Liver (tissue), 8 donors: ENCODE measurements at regions not wholly inside any gene's neighbourhood (a gene's known extent, or its start where the extent isn't known, plus 50 kb on each side); places are given as distances from the start of the nearest gene placed in this dataset.

Experiments
- DNase-seq: peaks from one replicate; pipeline ENCODE4 v3.0.0-alpha.2; 2017; ENCODE audit warnings: low spot score
- H3K27ac ChIP-seq, 2 donors: one replicate each; pipeline ENCODE4 v1.7.0; 2013; ENCODE audit warnings: inconsistent platforms in 2 of 2, low read length in 2 of 2, control low read depth in 1 of 2, low read depth in 1 of 2, mild to moderate bottlenecking in 1 of 2
- H3K27me3 ChIP-seq, 4 donors: one replicate each; pipeline versions ENCODE4 v1.6.1 to v1.7.0; 2013; ENCODE audit warnings: low read length in 3 of 4, inconsistent platforms in 1 of 4, mild to moderate bottlenecking in 1 of 4, moderate library complexity in 1 of 4; ENCODE audit not compliant: control insufficient read depth in 4 of 4, insufficient read depth in 4 of 4
- H3K36me3 ChIP-seq, 4 donors: one replicate each; pipeline versions ENCODE4 v1.6.1 to v1.7.0; 2013; ENCODE audit warnings: low read length in 3 of 4, mild to moderate bottlenecking in 3 of 4, low read depth in 1 of 4, moderate library complexity in 1 of 4; ENCODE audit not compliant: control insufficient read depth in 4 of 4, insufficient read depth in 3 of 4
- H3K4me1 ChIP-seq, 4 donors: one replicate each; pipeline versions ENCODE4 v1.6.1 to v1.7.0; 2013; ENCODE audit warnings: low read length in 3 of 4, mild to moderate bottlenecking in 3 of 4, moderate library complexity in 1 of 4; ENCODE audit not compliant: control insufficient read depth in 4 of 4, insufficient read depth in 4 of 4
- H3K4me3 ChIP-seq, 3 donors: one replicate each; pipeline versions ENCODE4 v1.6.1 to v1.7.0; 2013; ENCODE audit warnings: low read length in 3 of 3, control low read depth in 1 of 3, low read depth in 1 of 3, mild to moderate bottlenecking in 1 of 3
- H3K9ac ChIP-seq, 2 donors: one replicate each; pipeline ENCODE4 v1.7.0; 2013; ENCODE audit warnings: low read length in 2 of 2, mild to moderate bottlenecking in 2 of 2, moderate library complexity in 2 of 2, control low read depth in 1 of 2, low read depth in 1 of 2
- H3K9me3 ChIP-seq, 4 donors: one replicate each; pipeline versions ENCODE4 v1.6.1 to v1.7.0; 2013; ENCODE audit warnings: low read length in 3 of 4; ENCODE audit not compliant: control insufficient read depth in 4 of 4
- FOXA2 ChIP-seq: IDR thresholded peaks from 2 replicates; pipeline ENCODE4 v1.6.1; 2016; ENCODE audit warnings: antibody characterized with exemption
- GABPA ChIP-seq, 2 donors: IDR thresholded peaks in 1 of 2; conservative IDR thresholded peaks in 1 of 2; 2 replicates each; pipeline ENCODE4 v1.6.1; 2016; ENCODE audit warnings: antibody characterized with exemption in 2 of 2, mild to moderate bottlenecking in 1 of 2, moderate library complexity in 1 of 2
- HNF4G ChIP-seq: IDR thresholded peaks from 2 replicates; pipeline ENCODE4 v1.6.1; 2016; ENCODE audit warnings: antibody characterized with exemption
- NR2F2 ChIP-seq: IDR thresholded peaks from 2 replicates; pipeline ENCODE4 v1.6.1; 2016; ENCODE audit warnings: antibody characterized with exemption
- SP1 ChIP-seq: IDR thresholded peaks from 2 replicates; pipeline ENCODE4 v1.6.1; 2018; ENCODE audit warnings: antibody characterized with exemption, mild to moderate bottlenecking
- YY1 ChIP-seq: IDR thresholded peaks from 2 replicates; pipeline ENCODE4 v1.6.1; 2016; ENCODE audit warnings: antibody characterized with exemption, mild to moderate bottlenecking
- WGBS: extraction: QIAGEN DNeasy Blood & Tissue Kit; methylation state at CpG from one replicate; pipeline ENCODE4 v1.1.7; 2013; 5-methylcytosine and 5-hydroxymethylcytosine counted together
- TF ChIP-seq, protein P1 (sequence below): IDR thresholded peaks from 2 replicates; pipeline ENCODE4 v1.6.1; 2016; ENCODE audit warnings: antibody characterized with exemption, mild to moderate bottlenecking
- TF ChIP-seq, protein P2 (sequence below): IDR thresholded peaks from 2 replicates; pipeline ENCODE4 v1.6.1; 2016; ENCODE audit warnings: antibody characterized with exemption
- TF ChIP-seq, protein P3 (sequence below): IDR thresholded peaks from 2 replicates; pipeline ENCODE4 v1.6.1; 2016; ENCODE audit warnings: antibody characterized with exemption
- TF ChIP-seq, protein P4 (sequence below): fragments of 150-350 bp; IDR thresholded peaks from 2 replicates; pipeline ENCODE4 v1.5.1; 2017; ENCODE audit warnings: improper control_type of control experiment, low read depth, low read length; ENCODE audit not compliant: missing input control
- TF ChIP-seq, protein P5 (sequence below): IDR thresholded peaks from 2 replicates; pipeline ENCODE4 v1.6.1; 2016; ENCODE audit warnings: antibody characterized with exemption
- donor health status: healthy.
- donor health status: healthy.
- donor health status: healthy.
- donor health status: healthy.
- donor health status: healthy.

DNA sequence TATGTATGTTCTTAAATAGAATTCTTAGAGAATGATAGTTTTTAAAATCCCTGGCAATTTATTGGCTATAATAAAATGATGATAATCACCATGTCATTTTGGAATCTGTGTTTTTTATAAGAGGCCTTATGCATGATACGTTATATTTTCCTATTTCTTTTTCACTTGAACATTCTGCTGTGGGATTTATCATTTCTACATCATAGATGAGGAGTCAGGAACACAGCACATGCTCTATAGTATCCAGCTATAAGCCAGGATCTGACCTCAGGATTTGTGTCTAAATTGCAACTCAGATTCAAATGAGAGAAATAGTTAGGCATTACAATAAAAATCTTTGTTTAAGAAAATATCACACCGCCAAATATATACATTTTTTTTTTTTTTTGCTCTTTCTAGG, 928.0 kb downstream of the EFNB2 start:
- no peak overlapping the region for H3K27ac ChIP-seq
- no peak for DNase-seq
- no peak overlapping the region for H3K9ac ChIP-seq
- H3K27me3 ChIP-seq: peaks cover 0 to 5% (median 0%) of the 10 kb centered on the region in 4 donors
- TF ChIP-seq, protein P1, sequence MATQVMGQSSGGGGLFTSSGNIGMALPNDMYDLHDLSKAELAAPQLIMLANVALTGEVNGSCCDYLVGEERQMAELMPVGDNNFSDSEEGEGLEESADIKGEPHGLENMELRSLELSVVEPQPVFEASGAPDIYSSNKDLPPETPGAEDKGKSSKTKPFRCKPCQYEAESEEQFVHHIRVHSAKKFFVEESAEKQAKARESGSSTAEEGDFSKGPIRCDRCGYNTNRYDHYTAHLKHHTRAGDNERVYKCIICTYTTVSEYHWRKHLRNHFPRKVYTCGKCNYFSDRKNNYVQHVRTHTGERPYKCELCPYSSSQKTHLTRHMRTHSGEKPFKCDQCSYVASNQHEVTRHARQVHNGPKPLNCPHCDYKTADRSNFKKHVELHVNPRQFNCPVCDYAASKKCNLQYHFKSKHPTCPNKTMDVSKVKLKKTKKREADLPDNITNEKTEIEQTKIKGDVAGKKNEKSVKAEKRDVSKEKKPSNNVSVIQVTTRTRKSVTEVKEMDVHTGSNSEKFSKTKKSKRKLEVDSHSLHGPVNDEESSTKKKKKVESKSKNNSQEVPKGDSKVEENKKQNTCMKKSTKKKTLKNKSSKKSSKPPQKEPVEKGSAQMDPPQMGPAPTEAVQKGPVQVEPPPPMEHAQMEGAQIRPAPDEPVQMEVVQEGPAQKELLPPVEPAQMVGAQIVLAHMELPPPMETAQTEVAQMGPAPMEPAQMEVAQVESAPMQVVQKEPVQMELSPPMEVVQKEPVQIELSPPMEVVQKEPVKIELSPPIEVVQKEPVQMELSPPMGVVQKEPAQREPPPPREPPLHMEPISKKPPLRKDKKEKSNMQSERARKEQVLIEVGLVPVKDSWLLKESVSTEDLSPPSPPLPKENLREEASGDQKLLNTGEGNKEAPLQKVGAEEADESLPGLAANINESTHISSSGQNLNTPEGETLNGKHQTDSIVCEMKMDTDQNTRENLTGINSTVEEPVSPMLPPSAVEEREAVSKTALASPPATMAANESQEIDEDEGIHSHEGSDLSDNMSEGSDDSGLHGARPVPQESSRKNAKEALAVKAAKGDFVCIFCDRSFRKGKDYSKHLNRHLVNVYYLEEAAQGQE: no peak
- no peak for TF ChIP-seq SP1
- TF ChIP-seq GABPA (IDR thresholded peaks at IDR 0.05 in 1 of 2, conservative IDR thresholded peaks at IDR 0.05 in 1 of 2): no peak
- TF ChIP-seq, protein P2, sequence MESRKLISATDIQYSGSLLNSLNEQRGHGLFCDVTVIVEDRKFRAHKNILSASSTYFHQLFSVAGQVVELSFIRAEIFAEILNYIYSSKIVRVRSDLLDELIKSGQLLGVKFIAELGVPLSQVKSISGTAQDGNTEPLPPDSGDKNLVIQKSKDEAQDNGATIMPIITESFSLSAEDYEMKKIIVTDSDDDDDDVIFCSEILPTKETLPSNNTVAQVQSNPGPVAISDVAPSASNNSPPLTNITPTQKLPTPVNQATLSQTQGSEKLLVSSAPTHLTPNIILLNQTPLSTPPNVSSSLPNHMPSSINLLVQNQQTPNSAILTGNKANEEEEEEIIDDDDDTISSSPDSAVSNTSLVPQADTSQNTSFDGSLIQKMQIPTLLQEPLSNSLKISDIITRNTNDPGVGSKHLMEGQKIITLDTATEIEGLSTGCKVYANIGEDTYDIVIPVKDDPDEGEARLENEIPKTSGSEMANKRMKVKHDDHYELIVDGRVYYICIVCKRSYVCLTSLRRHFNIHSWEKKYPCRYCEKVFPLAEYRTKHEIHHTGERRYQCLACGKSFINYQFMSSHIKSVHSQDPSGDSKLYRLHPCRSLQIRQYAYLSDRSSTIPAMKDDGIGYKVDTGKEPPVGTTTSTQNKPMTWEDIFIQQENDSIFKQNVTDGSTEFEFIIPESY: no peak
- no peak for TF ChIP-seq HNF4G
- no peak for TF ChIP-seq YY1
- TF ChIP-seq NR2F2: no peak
- WGBS: 83% methylated on average over 2 of the region's 2 CpGs
- no peaks in the 10 kb centered on the region for H3K9me3 ChIP-seq
- H3K4me3 ChIP-seq: no peak overlapping the region
- H3K4me1 ChIP-seq: no peaks in the 10 kb centered on the region
- no peaks in the 10 kb centered on the region for H3K36me3 ChIP-seq

DNA sequence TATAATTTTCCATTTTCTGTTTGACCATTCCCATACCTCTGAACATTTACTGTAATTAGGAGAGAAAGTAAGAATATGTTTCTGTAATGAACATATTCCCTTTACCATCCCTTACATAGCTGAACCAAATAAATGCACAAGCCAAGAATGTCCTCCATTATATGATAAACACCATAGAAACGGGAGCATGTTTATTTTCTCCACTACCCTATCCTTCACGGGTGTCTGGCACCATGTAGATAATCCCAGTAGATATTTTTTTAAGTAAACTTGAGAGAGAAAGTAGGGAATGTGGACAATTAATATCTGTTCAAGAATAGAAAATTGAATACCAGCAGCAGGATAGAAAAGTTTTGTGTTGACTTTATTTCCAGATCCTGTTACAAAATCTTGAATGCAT, 928.4 kb downstream of the EFNB2 start:
- H3K27me3 ChIP-seq: peaks cover 0 to 1% (median 0%) of the 10 kb centered on the region in 4 donors
- no peaks in the 10 kb centered on the region for H3K36me3 ChIP-seq
- no peaks in the 10 kb centered on the region for H3K4me1 ChIP-seq
- H3K4me3 ChIP-seq: no peak overlapping the region
- H3K9ac ChIP-seq: no peak overlapping the region
- DNase-seq: no peak
- H3K27ac ChIP-seq: no peak overlapping the region
- WGBS: 40% methylated on average over 2 of the region's 2 CpGs
- TF ChIP-seq, protein P3, sequence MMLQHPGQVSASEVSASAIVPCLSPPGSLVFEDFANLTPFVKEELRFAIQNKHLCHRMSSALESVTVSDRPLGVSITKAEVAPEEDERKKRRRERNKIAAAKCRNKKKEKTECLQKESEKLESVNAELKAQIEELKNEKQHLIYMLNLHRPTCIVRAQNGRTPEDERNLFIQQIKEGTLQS: no peak
- TF ChIP-seq FOXA2 (no peak), NR2F2 (no peak), SP1 (no peak)
- TF ChIP-seq, protein P4, sequence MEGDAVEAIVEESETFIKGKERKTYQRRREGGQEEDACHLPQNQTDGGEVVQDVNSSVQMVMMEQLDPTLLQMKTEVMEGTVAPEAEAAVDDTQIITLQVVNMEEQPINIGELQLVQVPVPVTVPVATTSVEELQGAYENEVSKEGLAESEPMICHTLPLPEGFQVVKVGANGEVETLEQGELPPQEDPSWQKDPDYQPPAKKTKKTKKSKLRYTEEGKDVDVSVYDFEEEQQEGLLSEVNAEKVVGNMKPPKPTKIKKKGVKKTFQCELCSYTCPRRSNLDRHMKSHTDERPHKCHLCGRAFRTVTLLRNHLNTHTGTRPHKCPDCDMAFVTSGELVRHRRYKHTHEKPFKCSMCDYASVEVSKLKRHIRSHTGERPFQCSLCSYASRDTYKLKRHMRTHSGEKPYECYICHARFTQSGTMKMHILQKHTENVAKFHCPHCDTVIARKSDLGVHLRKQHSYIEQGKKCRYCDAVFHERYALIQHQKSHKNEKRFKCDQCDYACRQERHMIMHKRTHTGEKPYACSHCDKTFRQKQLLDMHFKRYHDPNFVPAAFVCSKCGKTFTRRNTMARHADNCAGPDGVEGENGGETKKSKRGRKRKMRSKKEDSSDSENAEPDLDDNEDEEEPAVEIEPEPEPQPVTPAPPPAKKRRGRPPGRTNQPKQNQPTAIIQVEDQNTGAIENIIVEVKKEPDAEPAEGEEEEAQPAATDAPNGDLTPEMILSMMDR: no peak
- TF ChIP-seq, protein P5, sequence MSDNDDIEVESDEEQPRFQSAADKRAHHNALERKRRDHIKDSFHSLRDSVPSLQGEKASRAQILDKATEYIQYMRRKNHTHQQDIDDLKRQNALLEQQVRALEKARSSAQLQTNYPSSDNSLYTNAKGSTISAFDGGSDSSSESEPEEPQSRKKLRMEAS: no peak
- H3K9me3 ChIP-seq: no peaks in the 10 kb centered on the region
